Naive thymus-derived CD4-positive, alpha-beta T cell (primary cell): ENCODE measurements at regions not wholly inside any gene's neighbourhood (a gene's known extent, or its start where the extent isn't known, plus 50 kb on each side); places are given as distances from the start of the nearest gene placed in this dataset.
"Not testable (repeated sequence)": the region's sequence is repeated elsewhere in the genome, so short reads cannot be mapped to it uniquely, and the experiment has no call there.

Source experiments
- ATAC-seq: fragments of 150-1000 bp; cut with Tn5 transposase; 2 replicates; pipeline ENCODE4 v1.10.0; 2021; ENCODE audit warnings: mild to moderate bottlenecking, moderate library complexity
- CTCF ChIA-PET: fragments of 350-600 bp; sonication (Branson Sonifier 250); formaldehyde crosslinking; loops from one replicate; lab custom pipeline; 2021; ENCODE audit warnings: antibody characterized with exemption; lab: Charles Lee
- POLR2A ChIA-PET: fragments of 350-600 bp; sonication (Branson Sonifier 250); formaldehyde crosslinking; loops from one replicate; lab custom pipeline; 2021; ENCODE audit warnings: antibody characterized with exemption, inconsistent platforms; lab: Charles Lee
- DNase-seq, 9 donors: peaks; one replicate each; pipeline versions ENCODE4 v3.0.0 to v3.0.0-alpha.2; 2020 to 2022; ENCODE audit warnings: mixed read lengths in 1 of 9
- H3K27ac ChIP-seq: one replicate; pipeline ENCODE4 v1.7.0; 2013; ENCODE audit warnings: mild to moderate bottlenecking, low read depth, low read length, moderate library complexity
- H3K27me3 ChIP-seq, 2 donors: one replicate each; pipeline ENCODE4 v1.7.0; 2013; ENCODE audit warnings: low read length in 2 of 2, mild to moderate bottlenecking in 2 of 2, moderate library complexity in 2 of 2; ENCODE audit not compliant: control insufficient read depth in 2 of 2, insufficient read depth in 2 of 2
- H3K36me3 ChIP-seq, 3 experiments: 1 replicate in 2 of 3; 2 replicates in 1 of 3; pipeline ENCODE4 v1.7.0; 2013; ENCODE audit warnings: low read length in 3 of 3, mild to moderate bottlenecking in 3 of 3, moderate library complexity in 1 of 3; ENCODE audit not compliant: insufficient read depth in 3 of 3, control insufficient read depth in 2 of 3
- H3K4me1 ChIP-seq, 2 donors: one replicate each; pipeline ENCODE4 v1.7.0; 2013; ENCODE audit warnings: low read length in 2 of 2, mild to moderate bottlenecking in 2 of 2, moderate library complexity in 1 of 2; ENCODE audit not compliant: control insufficient read depth in 2 of 2, insufficient read depth in 2 of 2
- H3K4me3 ChIP-seq: 2 replicates; pipeline ENCODE4 v1.7.0; 2013; ENCODE audit warnings: mild to moderate bottlenecking, low read length
- H3K9me3 ChIP-seq, 3 experiments: 1 replicate in 2 of 3; 2 replicates in 1 of 3; pipeline ENCODE4 v1.7.0; 2013; ENCODE audit warnings: low read length in 3 of 3; ENCODE audit not compliant: control insufficient read depth in 2 of 3
- H3K27ac Mint-ChIP-seq, 9 donors: one replicate each; pipeline ENCODE4 v1.8.0; 2020 to 2022; ENCODE audit warnings: mixed read lengths in 9 of 9, mild to moderate bottlenecking in 8 of 9, moderate library complexity in 5 of 9, inconsistent platforms in 2 of 9
- H3K27me3 Mint-ChIP-seq, 5 donors: one replicate each; pipeline ENCODE4 v1.8.0; 2021 to 2022; ENCODE audit warnings: mixed read lengths in 5 of 5, mild to moderate bottlenecking in 1 of 5
- H3K36me3 Mint-ChIP-seq, 5 donors: one replicate each; pipeline ENCODE4 v1.8.0; 2020 to 2022; ENCODE audit warnings: mixed read lengths in 5 of 5, mild to moderate bottlenecking in 3 of 5, inconsistent platforms in 1 of 5
- H3K4me1 Mint-ChIP-seq, 7 donors: one replicate each; pipeline ENCODE4 v1.8.0; 2020 to 2022; ENCODE audit warnings: mixed read lengths in 7 of 7, mild to moderate bottlenecking in 3 of 7, inconsistent platforms in 1 of 7
- H3K4me3 Mint-ChIP-seq, 10 donors: one replicate each; pipeline ENCODE4 v1.8.0; 2020 to 2022; ENCODE audit warnings: mild to moderate bottlenecking in 10 of 10, mixed read lengths in 10 of 10, moderate library complexity in 6 of 10, inconsistent platforms in 2 of 10
- H3K9me3 Mint-ChIP-seq, 11 donors: one replicate each; pipeline ENCODE4 v1.8.0; 2020 to 2022; ENCODE audit warnings: mixed read lengths in 11 of 11, mild to moderate bottlenecking in 4 of 11, inconsistent platforms in 1 of 11, moderate library complexity in 1 of 11
- intact Hi-C, 2 donors: fragments of 100-400 bp; cut with micrococcal nuclease; formaldehyde crosslinking; loops; one replicate each; pipeline ENCODE4 v1.15.1; 2023

DNA sequence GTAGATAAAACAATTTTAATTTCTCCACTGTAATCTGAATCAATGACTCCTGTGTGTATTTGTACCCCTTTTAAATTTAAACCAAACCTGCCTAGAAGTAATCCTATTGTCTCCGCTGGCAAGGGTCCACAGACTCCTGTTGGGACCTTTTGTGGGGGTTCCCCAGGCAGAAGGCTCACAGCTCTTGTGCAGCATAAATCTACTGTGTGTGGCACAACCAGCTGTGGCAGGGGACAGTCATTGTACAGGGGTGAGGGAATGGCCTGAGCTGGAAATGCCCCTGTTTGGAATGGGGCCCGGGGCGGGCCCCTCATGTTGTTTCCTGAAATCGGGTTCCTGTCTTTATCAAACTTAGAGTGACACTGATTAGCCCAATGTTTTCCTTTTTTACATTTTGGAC lies 318.2 kb upstream of the FAM98A start:
- Histone ChIP-seq H3K4me3 (no peak overlapping the region), H3K27me3 (no peaks in the 10 kb centered on the region), H3K36me3 (no peaks in the 10 kb centered on the region), H3K9me3 (no peaks in the 10 kb centered on the region), H3K27ac (no peak overlapping the region), H3K4me1 (no peaks in the 10 kb centered on the region)
- Mint-ChIP-seq H3K27me3 (peaks cover 0 to 5% (median 0%) of the 10 kb centered on the region in 5 donors), H3K4me3 (no peak overlapping the region), H3K27ac (no peak overlapping the region), H3K9me3 (peaks cover 0 to 39% (median 20%) of the 10 kb centered on the region in 11 donors), H3K36me3 (no peaks in the 10 kb centered on the region), H3K4me1 (no peaks in the 10 kb centered on the region)
- DNase-seq (no peak), ATAC-seq (no peak)
- ChIA-PET CTCF (no interaction called here), POLR2A (no interaction called here)
- intact Hi-C loops: no loop called here

DNA sequence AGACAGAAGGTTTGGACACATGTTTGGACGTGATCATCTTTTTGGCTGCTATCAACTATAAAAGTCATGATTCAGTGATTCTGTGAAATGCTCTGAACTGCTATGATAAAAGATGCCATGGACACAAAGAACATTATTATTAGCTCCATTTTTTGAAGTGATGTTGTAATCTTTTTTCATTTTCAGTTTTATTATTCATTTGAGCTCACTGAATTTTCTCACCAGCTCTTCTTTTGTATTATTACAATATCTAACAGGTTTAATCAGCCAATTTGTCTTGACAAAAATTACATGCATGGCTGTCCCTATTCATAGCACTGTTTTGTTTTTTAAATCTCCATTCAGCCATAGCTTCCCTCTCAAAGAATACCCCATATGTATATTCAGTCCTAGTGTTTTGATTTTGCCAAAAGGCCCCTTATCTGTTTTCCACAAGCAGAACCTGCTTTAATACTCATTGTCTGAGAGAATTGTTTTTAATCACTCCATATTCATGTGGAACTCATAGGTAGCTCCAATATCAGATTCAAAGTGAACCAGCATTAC lies 314.0 kb upstream of the FAM98A start:
- Mint-ChIP-seq H3K4me1 (no peaks in the 10 kb centered on the region), H3K9me3 (peaks cover 0 to 39% (median 20%) of the 10 kb centered on the region in 11 donors), H3K4me3 (no peak overlapping the region), H3K36me3 (no peaks in the 10 kb centered on the region), H3K27ac (no peak overlapping the region), H3K27me3 (peaks cover 0 to 4% (median 0%) of the 10 kb centered on the region in 5 donors)
- Histone ChIP-seq H3K4me3 (no peak overlapping the region), H3K36me3 (no peaks in the 10 kb centered on the region), H3K27ac (no peak overlapping the region), H3K4me1 (no peaks in the 10 kb centered on the region), H3K27me3 (no peaks in the 10 kb centered on the region), H3K9me3 (no peaks in the 10 kb centered on the region)
- ATAC-seq: no peak
- POLR2A ChIA-PET: no interaction called here
- DNase-seq: no peak
- CTCF ChIA-PET: no interaction called here
- intact Hi-C loops: no loop called here

GRCh38 chr2:33911327-33911726 lies 312.2 kb upstream of the FAM98A start:
- no peak for ATAC-seq
- no peaks in the 10 kb centered on the region for H3K4me1 ChIP-seq
- Mint-ChIP-seq H3K9me3 (peaks cover 0 to 35% (median 19%) of the 10 kb centered on the region in 11 donors), H3K27me3 (peaks cover 0 to 4% (median 0%) of the 10 kb centered on the region in 5 donors), H3K4me3 (no peak overlapping the region), H3K4me1 (no peaks in the 10 kb centered on the region), H3K27ac (no peak overlapping the region), H3K36me3 (no peaks in the 10 kb centered on the region)
- H3K27ac ChIP-seq: no peak overlapping the region
- H3K36me3 ChIP-seq: no peaks in the 10 kb centered on the region
- no peaks in the 10 kb centered on the region for H3K9me3 ChIP-seq
- ChIA-PET CTCF (no interaction called here), POLR2A (no interaction called here)
- DNase-seq: no peak
- no peak overlapping the region for H3K4me3 ChIP-seq
- intact Hi-C loops: no loop called here
- no peaks in the 10 kb centered on the region for H3K27me3 ChIP-seq

DNA sequence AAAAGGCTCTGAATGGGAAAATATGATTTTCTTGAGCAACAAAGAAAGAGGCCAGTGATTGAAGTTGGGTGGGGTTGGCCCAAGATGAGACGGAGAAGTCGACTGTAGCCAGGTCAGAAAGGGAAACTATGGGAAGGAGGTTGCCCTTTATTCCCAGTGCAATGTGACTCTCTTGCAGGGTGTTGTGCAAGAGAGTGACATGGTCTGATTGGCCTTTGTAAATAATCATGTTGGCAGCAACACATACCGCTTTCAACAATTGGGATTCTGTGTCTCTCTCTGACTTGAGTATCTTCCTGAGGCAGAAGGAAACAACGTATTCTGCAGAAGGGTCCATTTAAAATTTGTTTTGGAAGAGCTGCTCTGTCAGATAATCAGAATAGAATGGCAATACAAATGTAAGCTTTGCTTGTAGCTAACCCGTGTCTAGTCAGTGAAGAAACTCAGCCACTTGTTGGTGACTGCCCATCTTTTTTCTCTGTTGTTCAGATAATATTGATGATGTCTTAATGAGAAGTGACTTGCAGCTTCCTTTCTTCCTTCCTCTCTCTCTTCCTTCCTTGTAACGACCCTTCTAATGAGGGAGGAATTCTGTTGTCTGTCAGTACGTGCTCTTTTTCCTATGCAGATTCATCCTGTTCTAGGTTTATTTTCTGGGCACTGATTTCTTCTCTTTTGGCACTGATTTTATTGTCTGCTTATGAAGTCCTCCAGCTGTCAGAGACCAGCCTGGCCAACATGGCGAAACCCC lies 311.0 kb upstream of the FAM98A start:
- Mint-ChIP-seq H3K9me3 (peaks cover 0 to 26% (median 13%) of the 10 kb centered on the region in 11 donors), H3K27ac (no peak overlapping the region), H3K36me3 (no peaks in the 10 kb centered on the region), H3K4me3 (no peak overlapping the region), H3K4me1 (no peaks in the 10 kb centered on the region), H3K27me3 (peaks cover 0 to 4% (median 0%) of the 10 kb centered on the region in 5 donors)
- ChIA-PET CTCF (no interaction called here), POLR2A (no interaction called here)
- no peaks in the 10 kb centered on the region for H3K27me3 ChIP-seq
- ATAC-seq: no peak
- H3K27ac ChIP-seq: no peak overlapping the region
- no peaks in the 10 kb centered on the region for H3K36me3 ChIP-seq
- no peaks in the 10 kb centered on the region for H3K9me3 ChIP-seq
- H3K4me1 ChIP-seq: no peaks in the 10 kb centered on the region
- H3K4me3 ChIP-seq: no peak overlapping the region
- intact Hi-C loops: no loop called here
- no peak for DNase-seq

GRCh38 chr2:33907866-33908265 lies 308.8 kb upstream of the FAM98A start:
- ATAC-seq (no peak), DNase-seq (no peak)
- H3K27ac ChIP-seq: no peak overlapping the region
- peaks cover 0 to 4% (median 0%) of the 10 kb centered on the region in 5 donors for H3K27me3 Mint-ChIP-seq
- H3K4me1 Mint-ChIP-seq: no peaks in the 10 kb centered on the region
- ChIA-PET POLR2A (no interaction called here), CTCF (no interaction called here)
- H3K36me3 Mint-ChIP-seq: peaks cover 0 to 4% (median 0%) of the 10 kb centered on the region in 5 donors
- H3K4me3 ChIP-seq: no peak overlapping the region
- H3K9me3 ChIP-seq: no peaks in the 10 kb centered on the region
- no peak overlapping the region for H3K4me3 Mint-ChIP-seq
- H3K36me3 ChIP-seq: no peaks in the 10 kb centered on the region
- H3K4me1 ChIP-seq: no peaks in the 10 kb centered on the region
- intact Hi-C loops: no loop called here
- no peak overlapping the region for H3K27ac Mint-ChIP-seq
- H3K27me3 ChIP-seq: no peaks in the 10 kb centered on the region
- peaks cover 0 to 15% (median 5%) of the 10 kb centered on the region in 11 donors for H3K9me3 Mint-ChIP-seq

- H3K4me3 ChIP-seq, ATAC-seq, intact Hi-C loops, POLR2A ChIA-PET, CTCF ChIA-PET, H3K27ac Mint-ChIP-seq, H3K27ac ChIP-seq, H3K36me3 Mint-ChIP-seq, DNase-seq, H3K4me1 ChIP-seq, H3K9me3 ChIP-seq, H3K27me3 Mint-ChIP-seq, H3K27me3 ChIP-seq, H3K4me1 Mint-ChIP-seq, H3K4me3 Mint-ChIP-seq, H3K36me3 ChIP-seq: not testable (repeated sequence)
- peaks cover 0 to 15% (median 3%) of the 10 kb centered on the region in 11 donors for H3K9me3 Mint-ChIP-seq
Measured at GRCh38 chr2:33906129-33906528, 307.0 kb upstream of the FAM98A start.

- Mint-ChIP-seq H3K4me3 (no peak overlapping the region), H3K4me1 (no peaks in the 10 kb centered on the region), H3K9me3 (peaks cover 0 to 15% (median 3%) of the 10 kb centered on the region in 11 donors), H3K27ac (no peak overlapping the region), H3K27me3 (peaks cover 0 to 4% (median 0%) of the 10 kb centered on the region in 5 donors), H3K36me3 (peaks cover 0 to 4% (median 0%) of the 10 kb centered on the region in 5 donors)
- no peak overlapping the region for H3K4me3 ChIP-seq
- H3K27me3 ChIP-seq: no peaks in the 10 kb centered on the region
- H3K4me1 ChIP-seq: no peaks in the 10 kb centered on the region
- POLR2A ChIA-PET: no interaction called here
- DNase-seq (no peak), ATAC-seq (no peak)
- CTCF ChIA-PET: no interaction called here
- H3K9me3 ChIP-seq: no peaks in the 10 kb centered on the region
- no peak overlapping the region for H3K27ac ChIP-seq
- intact Hi-C loops: no loop called here
- H3K36me3 ChIP-seq: no peaks in the 10 kb centered on the region
Measured at GRCh38 chr2:33904801-33905200, 305.7 kb upstream of the FAM98A start.
